ENCODE measurements at regions not wholly inside any gene's neighbourhood (a gene's known extent, or its start where the extent isn't known, plus 50 kb on each side); places are given as distances from the start of the nearest gene placed in this dataset.

DNA sequence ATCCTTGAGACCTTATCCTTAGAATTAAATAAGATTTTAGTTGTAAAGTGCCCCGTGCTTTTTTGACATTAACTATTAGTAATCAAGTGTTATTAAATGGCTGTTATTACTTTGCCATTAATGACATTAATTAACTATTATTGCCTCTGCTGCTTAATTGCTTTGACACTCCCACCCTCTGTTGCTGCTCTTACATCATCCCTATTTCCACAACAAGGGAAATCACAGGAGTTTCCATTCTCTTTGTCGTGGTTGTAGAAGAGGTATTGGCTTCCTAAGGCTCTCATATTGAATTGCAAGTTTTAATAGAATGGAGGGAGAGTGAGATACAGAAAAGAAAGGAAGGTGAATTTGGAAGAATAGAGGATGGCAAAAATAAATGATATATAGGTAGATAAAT lies 545.8 kb downstream of the MMUT start:
- no peaks in the 10 kb centered on the region for H3K36me3 ChIP-seq
- H3K4me3 ChIP-seq (ENCODE audit: low read depth, low read length), result no peak overlapping the region
- TF ChIP-seq, protein P1, sequence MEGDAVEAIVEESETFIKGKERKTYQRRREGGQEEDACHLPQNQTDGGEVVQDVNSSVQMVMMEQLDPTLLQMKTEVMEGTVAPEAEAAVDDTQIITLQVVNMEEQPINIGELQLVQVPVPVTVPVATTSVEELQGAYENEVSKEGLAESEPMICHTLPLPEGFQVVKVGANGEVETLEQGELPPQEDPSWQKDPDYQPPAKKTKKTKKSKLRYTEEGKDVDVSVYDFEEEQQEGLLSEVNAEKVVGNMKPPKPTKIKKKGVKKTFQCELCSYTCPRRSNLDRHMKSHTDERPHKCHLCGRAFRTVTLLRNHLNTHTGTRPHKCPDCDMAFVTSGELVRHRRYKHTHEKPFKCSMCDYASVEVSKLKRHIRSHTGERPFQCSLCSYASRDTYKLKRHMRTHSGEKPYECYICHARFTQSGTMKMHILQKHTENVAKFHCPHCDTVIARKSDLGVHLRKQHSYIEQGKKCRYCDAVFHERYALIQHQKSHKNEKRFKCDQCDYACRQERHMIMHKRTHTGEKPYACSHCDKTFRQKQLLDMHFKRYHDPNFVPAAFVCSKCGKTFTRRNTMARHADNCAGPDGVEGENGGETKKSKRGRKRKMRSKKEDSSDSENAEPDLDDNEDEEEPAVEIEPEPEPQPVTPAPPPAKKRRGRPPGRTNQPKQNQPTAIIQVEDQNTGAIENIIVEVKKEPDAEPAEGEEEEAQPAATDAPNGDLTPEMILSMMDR (IDR thresholded peaks at IDR 0.05; ENCODE audit: low read depth, low read length), result no peak
- no peaks in the 10 kb centered on the region for H3K9me3 ChIP-seq (ENCODE audit: severe bottlenecking)
- no peak overlapping the region for H3K27ac ChIP-seq
- H3K27me3 ChIP-seq (ENCODE audit: insufficient read depth, low read depth, severe bottlenecking), result no peaks in the 10 kb centered on the region
- DNase-seq, result no peak

DNA sequence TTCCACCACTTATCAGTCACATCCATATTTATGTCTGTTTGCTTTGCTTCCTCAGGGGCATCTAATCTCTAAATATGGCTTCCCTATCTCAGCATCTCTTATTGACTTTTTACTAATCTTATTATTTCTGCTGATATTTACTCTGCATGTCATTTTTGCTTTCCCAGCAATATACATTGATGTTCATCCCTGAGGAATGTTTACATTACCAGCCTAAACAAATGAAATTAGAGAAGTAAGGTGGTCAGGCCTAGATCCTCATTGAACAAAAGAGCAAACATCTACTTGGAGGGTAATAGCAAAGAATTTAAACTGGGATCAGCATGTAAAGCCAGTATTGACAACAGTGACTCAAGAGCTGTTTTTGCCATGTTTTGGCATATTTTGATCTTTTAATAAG lies 546.4 kb downstream of the MMUT start:
- Histone ChIP-seq H3K9me3 (ENCODE audit: severe bottlenecking) (no peaks in the 10 kb centered on the region), H3K27ac (no peak overlapping the region), H3K4me3 (ENCODE audit: low read depth, low read length) (no peak overlapping the region), H3K27me3 (ENCODE audit: insufficient read depth, low read depth, severe bottlenecking) (no peaks in the 10 kb centered on the region), H3K36me3 (no peaks in the 10 kb centered on the region)
- no peak for DNase-seq
- TF ChIP-seq, protein P1 (IDR thresholded peaks at IDR 0.05; ENCODE audit: low read depth, low read length), result no peak

DNA sequence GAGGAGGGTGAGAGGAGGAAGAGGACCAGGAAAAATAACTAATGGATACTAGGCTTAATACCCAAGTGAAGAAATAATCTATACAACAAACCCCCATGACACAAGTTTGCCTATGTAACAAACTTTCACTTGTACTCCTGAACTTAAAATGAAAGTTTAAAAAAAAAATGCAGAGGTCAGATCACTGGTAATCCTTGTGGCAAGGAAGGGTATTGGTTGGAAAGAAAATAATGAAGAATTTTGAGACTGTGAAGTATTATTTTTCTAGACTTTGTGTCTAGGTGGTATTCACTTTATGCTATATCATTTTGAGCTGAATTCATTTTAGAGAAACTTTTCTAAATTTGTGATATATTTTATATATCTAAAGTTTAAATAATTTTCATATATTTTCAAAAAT lies 547.5 kb downstream of the MMUT start:
- no peak for DNase-seq
- H3K9me3 ChIP-seq (ENCODE audit: severe bottlenecking), result no peaks in the 10 kb centered on the region
- H3K4me3 ChIP-seq (ENCODE audit: low read depth, low read length), result no peak overlapping the region
- TF ChIP-seq, protein P1 (IDR thresholded peaks at IDR 0.05; ENCODE audit: low read depth, low read length), result no peak
- no peaks in the 10 kb centered on the region for H3K36me3 ChIP-seq
- H3K27ac ChIP-seq, result no peak overlapping the region
- H3K27me3 ChIP-seq (ENCODE audit: insufficient read depth, low read depth, severe bottlenecking), result no peaks in the 10 kb centered on the region

DNA sequence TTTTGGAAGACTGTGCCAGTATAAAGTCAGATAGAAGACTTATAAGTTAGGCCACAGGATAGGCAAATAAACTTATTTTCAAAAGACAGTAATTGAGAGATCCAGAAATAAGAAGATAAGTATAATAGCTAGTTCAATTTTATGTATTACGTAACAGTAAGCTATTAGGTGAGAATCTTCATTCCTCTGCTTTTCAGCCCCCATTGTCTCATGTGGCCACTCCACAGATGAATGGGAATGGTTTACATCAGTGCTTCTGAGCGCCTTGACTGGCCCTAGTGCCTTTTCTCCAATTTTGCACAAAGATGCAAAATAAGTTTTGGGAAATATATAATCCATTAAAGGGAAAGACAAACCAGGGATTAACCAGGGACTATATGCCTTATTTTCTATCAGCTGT lies 550.5 kb downstream of the MMUT start:
- H3K9me3 ChIP-seq (ENCODE audit: severe bottlenecking), result no peaks in the 10 kb centered on the region
- H3K4me3 ChIP-seq (ENCODE audit: low read depth, low read length), result no peak overlapping the region
- TF ChIP-seq, protein P1 (IDR thresholded peaks at IDR 0.05; ENCODE audit: low read depth, low read length), result no peak
- DNase-seq, result no peak
- no peaks in the 10 kb centered on the region for H3K36me3 ChIP-seq
- H3K27me3 ChIP-seq (ENCODE audit: insufficient read depth, low read depth, severe bottlenecking), result no peaks in the 10 kb centered on the region
- no peak overlapping the region for H3K27ac ChIP-seq

DNA sequence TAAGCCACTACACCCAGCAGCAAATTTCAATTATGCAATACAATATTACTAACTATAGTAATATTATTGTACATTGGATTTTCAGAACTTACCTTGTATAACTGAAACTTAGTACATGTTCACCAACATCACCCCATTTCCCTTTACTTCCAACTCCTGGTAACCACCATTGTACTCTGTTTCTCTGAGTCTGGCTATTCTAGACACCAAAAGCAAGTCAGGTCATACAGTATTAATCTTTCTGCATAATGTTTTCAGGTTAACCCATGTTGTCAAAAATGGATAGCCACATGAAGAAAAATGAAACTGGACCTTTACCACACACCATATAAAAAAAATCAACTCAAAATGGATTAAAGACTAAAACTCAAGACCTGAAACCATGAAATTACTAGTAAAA lies 558.2 kb downstream of the MMUT start:
- TF ChIP-seq, protein P1 (IDR thresholded peaks at IDR 0.05; ENCODE audit: low read depth, low read length), result no peak

DNA sequence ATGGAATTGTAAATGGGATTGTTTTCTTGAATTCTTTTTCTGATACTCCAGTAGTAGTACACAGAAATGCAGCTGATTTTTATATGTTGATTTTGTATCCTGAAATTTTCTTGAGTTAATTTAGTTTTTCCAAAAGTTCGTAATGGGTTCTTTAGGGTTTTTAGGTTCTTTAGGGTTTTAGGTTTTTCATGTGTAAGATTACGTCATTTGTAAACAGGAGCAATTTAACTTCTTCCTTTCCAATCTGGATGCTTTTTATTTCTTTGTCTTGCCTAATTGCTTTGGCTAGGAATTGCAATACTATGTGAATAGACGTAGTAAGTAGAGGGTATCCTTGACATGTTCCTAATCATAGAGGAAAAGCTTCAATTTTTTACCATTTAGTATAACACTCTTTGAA lies 568.6 kb downstream of the MMUT start:
- H3K9me3 ChIP-seq (ENCODE audit: severe bottlenecking), result no peaks in the 10 kb centered on the region
- no peaks in the 10 kb centered on the region for H3K36me3 ChIP-seq
- no peaks in the 10 kb centered on the region for H3K27me3 ChIP-seq (ENCODE audit: insufficient read depth, low read depth, severe bottlenecking)
- no peak for DNase-seq
- no peak overlapping the region for H3K27ac ChIP-seq
- no peak overlapping the region for H3K4me3 ChIP-seq (ENCODE audit: low read depth, low read length)
- TF ChIP-seq, protein P1 (IDR thresholded peaks at IDR 0.05; ENCODE audit: low read depth, low read length), result no peak

More for the DNA sequence above, 558.2 kb downstream of the MMUT start:
- H3K36me3 ChIP-seq, result no peaks in the 10 kb centered on the region
- no peaks in the 10 kb centered on the region for H3K27me3 ChIP-seq (ENCODE audit: insufficient read depth, low read depth, severe bottlenecking)
- no peaks in the 10 kb centered on the region for H3K9me3 ChIP-seq (ENCODE audit: severe bottlenecking)
- no peak overlapping the region for H3K4me3 ChIP-seq (ENCODE audit: low read depth, low read length)
- H3K27ac ChIP-seq, result no peak overlapping the region
- no peak for DNase-seq

All from WERI-Rb-1 (cell line).